Activated T-cell treated with anti-CD3 and anti-CD28 coated beads, Interleukin-2, amount 50 U/mL, for 72 hours (primary cell): ENCODE measurements at regions not wholly inside any gene's neighbourhood (a gene's known extent, or its start where the extent isn't known, plus 50 kb on each side); places are given as distances from the start of the nearest gene placed in this dataset.

Experiments used
- ATAC-seq, 2 donors: fragments of 150-1000 bp; cut with Tn5 transposase; replicated peaks in 1 of 2; 2 replicates each; pipeline ENCODE4 v1.10.0; 2021; ENCODE audit warnings: moderate library complexity in 2 of 2, mild to moderate bottlenecking in 1 of 2
- DNase-seq, 2 donors: peaks; one replicate each; pipeline ENCODE4 v3.0.0; 2021 to 2022; ENCODE audit warnings: mixed read lengths in 1 of 2
- H3K27ac Mint-ChIP-seq: one replicate; pipeline ENCODE4 v1.8.0; 2022; ENCODE audit warnings: mild to moderate bottlenecking, moderate library complexity, mixed read lengths
- H3K27me3 Mint-ChIP-seq: one replicate; pipeline ENCODE4 v1.8.0; 2022; ENCODE audit warnings: low read depth, mixed read lengths
- H3K36me3 Mint-ChIP-seq, 2 donors: one replicate each; pipeline ENCODE4 v1.8.0; 2022; ENCODE audit warnings: mixed read lengths in 2 of 2, mild to moderate bottlenecking in 1 of 2; ENCODE audit not compliant: insufficient read depth in 2 of 2
- H3K4me1 Mint-ChIP-seq: one replicate; pipeline ENCODE4 v1.8.0; 2022; ENCODE audit warnings: low read depth, mixed read lengths
- H3K4me3 Mint-ChIP-seq, 2 donors: one replicate each; pipeline ENCODE4 v1.8.0; 2022; ENCODE audit warnings: mild to moderate bottlenecking in 2 of 2, mixed read lengths in 2 of 2, moderate library complexity in 2 of 2
- H3K9me3 Mint-ChIP-seq, 2 donors: one replicate each; pipeline ENCODE4 v1.8.0; 2022; ENCODE audit warnings: mixed read lengths in 2 of 2

- Mint-ChIP-seq H3K4me3 (no peak overlapping the region), H3K36me3 (peaks cover 10 to 18% of the 10 kb centered on the region in 2 donors), H3K9me3 (peaks cover 2 to 13% of the 10 kb centered on the region in 2 donors), H3K27ac (no peak overlapping the region), H3K4me1 (peaks cover 21% of the 10 kb centered on the region), H3K27me3 (peaks cover 23% of the 10 kb centered on the region)
- no peak for DNase-seq
- no peak for ATAC-seq
Measured at GRCh38 chr10:117651121-117651520, 108.6 kb downstream of the EMX2 start.

- peak overlapping the region; percentile 88 for H3K27ac Mint-ChIP-seq
- H3K4me3 Mint-ChIP-seq: peak overlapping the region in 1 of 2 donors; percentile 52
- H3K4me1 Mint-ChIP-seq: peaks cover 33% of the 10 kb centered on the region
- peak; percentile 20 to 25 for ATAC-seq
- peaks cover 26% of the 10 kb centered on the region for H3K27me3 Mint-ChIP-seq
- peaks cover 14 to 18% of the 10 kb centered on the region in 2 donors for H3K36me3 Mint-ChIP-seq
- peaks cover 4 to 13% of the 10 kb centered on the region in 2 donors for H3K9me3 Mint-ChIP-seq
- DNase-seq: no peak
Measured at GRCh38 chr10:117652228-117653169, 110.0 kb downstream of the EMX2 start.

DNA sequence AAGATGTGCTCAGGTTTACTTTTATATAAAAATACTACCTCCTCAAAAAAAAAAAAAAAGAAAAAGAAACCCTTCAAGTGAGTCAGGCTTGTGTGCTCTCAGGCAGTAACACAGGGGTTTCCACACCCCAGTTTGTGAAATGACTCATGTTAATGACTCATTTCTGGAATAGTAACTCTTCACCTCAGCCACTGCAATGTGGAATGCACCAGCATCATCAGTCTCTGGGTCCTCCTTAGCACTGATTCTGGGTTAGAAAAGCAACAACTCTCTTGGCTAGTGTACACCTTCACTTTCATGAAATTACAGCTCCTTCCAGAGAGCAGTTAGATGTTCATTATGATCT is 110.6 kb downstream of the EMX2 start:
- peak; percentile 96 for ATAC-seq
- peak; percentile 59 for DNase-seq
- peaks cover 31% of the 10 kb centered on the region for H3K27me3 Mint-ChIP-seq
- H3K27ac Mint-ChIP-seq: peak overlapping the region; percentile 88
- H3K36me3 Mint-ChIP-seq: peaks cover 14 to 18% of the 10 kb centered on the region in 2 donors
- peak overlapping the region in 1 of 2 donors; percentile 52 for H3K4me3 Mint-ChIP-seq
- peaks cover 4 to 13% of the 10 kb centered on the region in 2 donors for H3K9me3 Mint-ChIP-seq
- H3K4me1 Mint-ChIP-seq: peaks cover 36% of the 10 kb centered on the region

DNA sequence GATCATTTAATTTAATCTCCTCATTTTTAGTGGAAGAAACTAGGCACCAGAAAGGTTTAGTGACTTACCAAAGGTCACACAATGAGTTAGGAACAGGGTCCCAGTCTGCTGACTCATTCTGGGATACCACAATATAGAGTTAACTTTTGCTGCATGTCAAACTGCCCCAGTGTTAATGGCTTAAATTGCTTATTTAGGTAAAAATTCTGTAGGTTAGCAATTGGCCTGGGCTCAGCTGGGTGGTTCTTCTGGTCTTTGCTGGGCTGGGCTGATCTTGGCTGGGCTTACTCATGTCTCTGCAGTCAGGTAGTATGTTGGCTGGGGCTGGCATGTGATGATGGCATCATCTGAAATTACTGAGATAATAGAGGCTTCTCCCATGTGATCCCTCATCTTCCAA is 111.6 kb downstream of the EMX2 start:
- Mint-ChIP-seq H3K27me3 (peaks cover 39% of the 10 kb centered on the region), H3K9me3 (peaks cover 4 to 13% of the 10 kb centered on the region in 2 donors), H3K4me3 (no peak overlapping the region), H3K27ac (peak overlapping the region; percentile 31), H3K4me1 (peaks cover 36% of the 10 kb centered on the region), H3K36me3 (peaks cover 14 to 18% of the 10 kb centered on the region in 2 donors)
- ATAC-seq (no peak), DNase-seq (no peak)

DNA sequence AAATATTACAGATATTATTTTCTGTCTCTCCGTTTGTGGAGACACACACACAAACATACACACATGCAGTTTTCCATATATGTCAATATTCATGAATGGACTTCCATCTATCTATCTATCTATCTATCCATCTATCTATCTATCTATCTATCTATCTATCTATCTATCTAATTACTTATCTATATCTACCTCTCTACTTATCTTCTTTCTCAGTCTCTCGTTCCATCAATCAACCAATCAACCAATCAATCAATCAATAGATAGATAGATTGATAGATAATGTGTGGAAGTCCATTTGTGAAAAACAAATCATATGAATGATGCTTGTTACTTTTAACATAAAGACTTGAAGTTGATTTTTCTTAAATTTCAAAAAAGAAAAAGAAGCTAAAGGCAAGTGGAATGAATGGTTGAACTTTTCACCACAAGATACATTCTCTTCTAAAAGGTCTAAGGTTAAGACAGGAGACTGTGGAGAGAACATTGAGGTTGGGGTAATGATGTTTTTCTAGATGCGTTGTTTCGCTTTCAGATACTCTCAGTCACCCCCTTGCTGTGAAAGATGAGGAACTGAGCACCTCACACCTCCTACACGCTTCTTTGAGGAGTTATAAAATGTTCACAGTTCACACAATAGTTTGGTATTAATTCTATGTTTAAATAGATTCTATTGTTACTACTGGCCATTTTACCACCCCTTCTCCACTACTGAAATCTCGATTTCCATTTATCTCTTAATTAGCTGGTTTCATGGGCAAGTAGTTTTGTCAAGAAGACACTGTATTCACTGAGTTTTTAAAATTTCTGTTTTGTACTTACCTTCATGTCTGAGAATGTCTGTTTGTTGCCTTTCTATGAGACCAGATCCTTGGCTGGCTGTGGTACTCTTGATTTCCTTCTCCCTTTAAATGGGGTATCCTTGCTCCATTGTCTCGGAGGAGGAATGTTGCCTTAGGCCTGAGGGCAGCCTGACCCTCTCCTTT is 114.1 kb downstream of the EMX2 start:
- Mint-ChIP-seq H3K9me3 (peaks cover 4% of the 10 kb centered on the region in 2 donors), H3K27me3 (peaks cover 33% of the 10 kb centered on the region), H3K4me1 (peaks cover 35% of the 10 kb centered on the region), H3K4me3 (peak overlapping the region; percentile 40 to 68), H3K27ac (peak overlapping the region; percentile 85), H3K36me3 (peaks cover 12 to 14% of the 10 kb centered on the region in 2 donors)
- DNase-seq (peak; percentile 21 to 28), ATAC-seq (peak; percentile 71 to 74)

DNA sequence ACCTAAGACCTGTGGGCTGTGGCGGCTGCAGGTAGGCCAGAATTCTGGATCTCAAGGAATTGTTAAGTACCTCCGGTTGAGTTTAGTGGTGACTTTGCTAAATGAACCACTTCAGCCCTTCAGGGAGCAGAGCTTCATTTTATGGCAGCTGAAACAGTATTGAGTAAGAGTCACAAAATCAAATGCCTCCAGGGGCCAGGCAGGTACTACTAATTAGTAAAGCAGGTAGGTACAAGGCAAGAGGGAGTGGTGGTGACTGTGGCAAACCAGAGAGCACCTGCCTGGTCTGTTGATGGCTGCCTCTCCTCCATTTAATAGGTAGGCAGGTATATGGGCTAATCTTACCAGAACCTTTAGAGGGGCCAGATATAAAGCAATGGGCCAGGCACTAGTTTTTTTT is 118.8 kb downstream of the EMX2 start:
- Mint-ChIP-seq H3K27ac (no peak overlapping the region), H3K4me1 (peaks cover 24% of the 10 kb centered on the region), H3K27me3 (peaks cover 42% of the 10 kb centered on the region), H3K9me3 (peaks cover 0 to 3% of the 10 kb centered on the region in 2 donors), H3K4me3 (no peak overlapping the region), H3K36me3 (peaks cover 0 to 3% of the 10 kb centered on the region in 2 donors)
- no peak for DNase-seq
- ATAC-seq: no peak

- Mint-ChIP-seq H3K36me3 (no peaks in the 10 kb centered on the region), H3K9me3 (no peaks in the 10 kb centered on the region), H3K4me3 (no peak overlapping the region), H3K4me1 (peaks cover 18% of the 10 kb centered on the region), H3K27ac (no peak overlapping the region), H3K27me3 (peaks cover 42% of the 10 kb centered on the region)
- no peak for DNase-seq
- no peak for ATAC-seq
Measured at GRCh38 chr10:117662126-117662525, 119.6 kb downstream of the EMX2 start.

GRCh38 chr10:117662751-117663540 is 120.4 kb downstream of the EMX2 start:
- ATAC-seq: no peak
- Mint-ChIP-seq H3K27me3 (peaks cover 35% of the 10 kb centered on the region), H3K27ac (no peak overlapping the region), H3K9me3 (no peaks in the 10 kb centered on the region), H3K4me3 (no peak overlapping the region), H3K4me1 (peaks cover 10% of the 10 kb centered on the region), H3K36me3 (no peaks in the 10 kb centered on the region)
- DNase-seq: no peak

DNA sequence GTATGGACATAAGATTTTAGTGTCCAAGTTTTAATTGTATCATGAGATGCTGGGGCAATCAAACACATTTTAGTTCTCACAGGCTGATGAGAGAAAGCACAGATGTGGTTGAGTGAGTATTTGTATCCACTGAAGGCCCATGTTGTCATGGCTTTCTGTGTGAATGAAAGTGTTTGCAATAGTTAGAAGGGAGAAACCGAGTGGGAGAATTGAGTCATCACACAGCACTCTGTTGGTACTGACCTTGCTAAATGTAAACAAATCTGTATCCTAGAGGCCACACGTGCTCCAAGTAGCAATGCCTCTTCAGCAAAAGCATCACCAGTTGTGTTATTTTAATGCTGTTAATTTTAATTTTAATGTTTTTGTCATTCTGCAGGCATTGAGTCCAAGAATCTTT is 121.2 kb downstream of the EMX2 start:
- H3K36me3 Mint-ChIP-seq: no peaks in the 10 kb centered on the region
- H3K4me3 Mint-ChIP-seq: no peak overlapping the region
- ATAC-seq (peak; percentile 97 to 98), DNase-seq (peak; percentile 43 to 50)
- peak overlapping the region; percentile 35 for H3K27ac Mint-ChIP-seq
- peaks cover 30% of the 10 kb centered on the region for H3K27me3 Mint-ChIP-seq
- H3K9me3 Mint-ChIP-seq: no peaks in the 10 kb centered on the region
- H3K4me1 Mint-ChIP-seq: peaks cover 10% of the 10 kb centered on the region

- Mint-ChIP-seq H3K4me3 (no peak overlapping the region), H3K9me3 (no peaks in the 10 kb centered on the region), H3K4me1 (peaks cover 10% of the 10 kb centered on the region), H3K36me3 (no peaks in the 10 kb centered on the region), H3K27ac (no peak overlapping the region), H3K27me3 (peaks cover 25% of the 10 kb centered on the region)
- no peak for ATAC-seq
- no peak for DNase-seq
Measured at GRCh38 chr10:117664288-117664687, 121.7 kb downstream of the EMX2 start.

GRCh38 chr10:117666166-117666565 is 123.6 kb downstream of the EMX2 start:
- H3K9me3 Mint-ChIP-seq: no peaks in the 10 kb centered on the region
- no peak overlapping the region for H3K4me3 Mint-ChIP-seq
- ATAC-seq: no peak
- peaks cover 19% of the 10 kb centered on the region for H3K27me3 Mint-ChIP-seq
- peaks cover 10% of the 10 kb centered on the region for H3K4me1 Mint-ChIP-seq
- no peaks in the 10 kb centered on the region for H3K36me3 Mint-ChIP-seq
- DNase-seq: no peak
- no peak overlapping the region for H3K27ac Mint-ChIP-seq

- ATAC-seq: no peak
- H3K27ac Mint-ChIP-seq: no peak overlapping the region
- no peak overlapping the region for H3K4me3 Mint-ChIP-seq
- DNase-seq: no peak
- H3K27me3 Mint-ChIP-seq: peaks cover 18% of the 10 kb centered on the region
- no peaks in the 10 kb centered on the region for H3K36me3 Mint-ChIP-seq
- peaks cover 10% of the 10 kb centered on the region for H3K4me1 Mint-ChIP-seq
- no peaks in the 10 kb centered on the region for H3K9me3 Mint-ChIP-seq
Measured at GRCh38 chr10:117666965-117667364, 124.4 kb downstream of the EMX2 start.
